Urinary bladder (tissue), 3 donors: ENCODE measurements at regions not wholly inside any gene's neighbourhood (a gene's known extent, or its start where the extent isn't known, plus 50 kb on each side); places are given as distances from the start of the nearest gene placed in this dataset.
"Not testable (repeated sequence)": the region's sequence is repeated elsewhere in the genome, so short reads cannot be mapped to it uniquely, and the experiment has no call there.

Experiments
- DNase-seq: peaks from one replicate; pipeline ENCODE4 v3.0.0-alpha.2; 2015; ENCODE audit errors: extremely low spot score
- H3K27ac ChIP-seq: one replicate; pipeline ENCODE4 v1.5.1; 2013; ENCODE audit warnings: low read depth, mild to moderate bottlenecking, moderate library complexity
- H3K36me3 ChIP-seq: one replicate; pipeline ENCODE4 v1.6.1; 2013; ENCODE audit warnings: mild to moderate bottlenecking, moderate library complexity; ENCODE audit not compliant: insufficient read depth
- H3K4me1 ChIP-seq: one replicate; pipeline ENCODE4 v1.6.1; 2013; ENCODE audit warnings: mild to moderate bottlenecking, moderate library complexity; ENCODE audit not compliant: insufficient read depth
- H3K4me3 ChIP-seq: one replicate; pipeline ENCODE4 v1.5.1; 2013; ENCODE audit warnings: low read depth, low read length
- WGBS: extraction: QIAGEN DNeasy Blood & Tissue Kit; methylation state at CpG from one replicate; pipeline ENCODE4 v1.1.7; 2013; 5-methylcytosine and 5-hydroxymethylcytosine counted together
- donor health status: healthy with polysubstance abuse.
- donor health status: healthy.

DNA sequence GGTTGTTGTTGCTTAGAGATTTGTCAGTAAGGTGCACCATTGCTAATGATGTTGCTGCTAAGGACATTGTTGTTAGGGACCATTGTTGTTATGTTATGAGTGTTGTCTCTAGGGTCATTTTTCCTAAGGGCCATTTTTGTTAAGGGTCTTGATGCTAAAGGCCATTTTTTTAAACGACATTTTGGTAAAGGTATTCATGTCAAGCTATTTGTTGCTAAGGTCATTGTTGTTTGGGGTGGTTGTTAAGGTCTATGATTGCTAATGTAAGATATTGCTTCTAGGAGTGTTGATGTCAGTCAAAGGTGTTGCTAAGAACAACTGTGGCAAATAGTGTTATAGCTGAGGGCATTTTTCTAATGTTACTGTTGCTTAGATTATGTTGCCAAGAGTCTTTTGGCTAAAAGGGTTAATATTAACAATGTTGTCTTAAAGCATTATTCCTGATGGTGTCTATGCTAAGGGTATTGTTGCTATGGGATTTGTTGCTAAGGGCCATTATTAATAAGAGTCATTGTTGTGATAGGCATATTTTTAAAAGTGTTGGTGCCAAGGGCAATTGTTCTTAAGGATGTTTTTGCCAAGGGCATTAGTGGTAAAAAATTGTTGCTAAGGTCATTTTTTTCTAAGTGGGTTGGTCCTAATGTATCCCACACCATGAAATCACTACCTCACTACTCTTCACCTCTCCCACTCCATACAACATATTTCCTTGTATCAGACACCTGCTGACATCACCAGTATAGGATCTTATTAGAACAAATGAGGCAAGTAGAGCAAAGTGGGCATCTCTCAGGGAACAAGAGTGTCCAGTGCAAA is 56.2 kb downstream of the SPATA31A6 start:
- not testable (repeated sequence) for H3K36me3 ChIP-seq, H3K4me1 ChIP-seq, H3K4me3 ChIP-seq, H3K27ac ChIP-seq, DNase-seq
- WGBS: 79% methylated on average over 1 of the region's 1 CpG

DNA sequence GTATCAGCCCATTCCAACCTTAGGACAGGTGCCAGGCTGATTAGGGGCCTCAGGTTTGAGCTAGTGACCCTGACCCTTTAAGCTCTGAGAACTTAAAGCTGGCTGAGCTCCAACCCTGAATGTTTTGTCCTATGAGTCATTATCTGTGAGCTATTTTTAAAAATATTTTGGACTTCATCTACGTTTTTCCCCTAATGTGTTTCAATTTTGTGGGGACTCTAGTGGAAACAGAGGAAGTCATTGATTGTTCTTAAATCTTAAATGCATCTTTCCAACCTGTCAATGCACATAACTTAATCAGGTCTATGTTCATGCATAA is 56.8 kb downstream of the SPATA31A6 start:
- H3K36me3 ChIP-seq, H3K4me3 ChIP-seq, H3K4me1 ChIP-seq, H3K27ac ChIP-seq, DNase-seq: not testable (repeated sequence)
- WGBS: 6% methylated on average over 1 of the region's 1 CpG

DNA sequence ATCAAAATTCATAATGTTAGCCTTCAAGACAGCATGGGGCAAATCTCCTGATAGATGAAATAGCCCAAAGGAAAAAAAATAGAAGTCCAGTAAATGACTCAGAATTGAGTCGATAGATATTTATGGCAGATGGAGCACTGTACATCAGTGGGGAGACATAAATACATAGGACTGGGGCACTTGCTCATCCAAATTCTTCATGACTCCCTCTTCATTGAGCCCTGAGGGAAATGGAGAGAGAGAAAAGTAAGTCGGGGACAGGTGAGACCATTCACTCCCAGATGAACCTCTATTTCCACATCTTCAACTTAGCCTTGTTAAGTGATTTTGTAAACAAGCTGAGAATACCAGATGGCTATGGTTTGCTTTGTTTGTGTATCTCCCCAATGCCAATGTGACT is 59.8 kb downstream of the SPATA31A6 start:
- 88% methylated on average over 2 of the region's 2 CpGs for WGBS
- not testable (repeated sequence) for H3K27ac ChIP-seq, DNase-seq, H3K36me3 ChIP-seq, H3K4me1 ChIP-seq, H3K4me3 ChIP-seq

DNA sequence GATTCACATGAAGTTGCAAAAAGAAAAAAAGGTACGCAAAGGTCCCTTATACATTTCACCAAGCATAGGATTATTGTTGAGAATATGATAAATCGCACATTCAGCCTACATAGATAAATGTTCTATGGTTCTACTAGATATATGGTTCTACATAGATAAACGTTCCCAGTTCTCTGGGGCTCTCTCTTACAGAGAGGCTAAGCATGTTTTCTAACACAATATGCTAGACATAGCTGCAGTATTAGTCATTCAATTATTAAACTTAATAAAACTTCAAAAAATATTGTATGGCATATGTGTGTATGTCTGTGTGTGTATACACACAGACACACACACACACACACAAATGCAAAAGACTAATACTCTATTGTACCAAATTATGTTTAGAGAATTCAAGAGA is 60.4 kb downstream of the SPATA31A6 start:
- H3K4me3 ChIP-seq, DNase-seq, H3K36me3 ChIP-seq, H3K27ac ChIP-seq, H3K4me1 ChIP-seq: not testable (repeated sequence)
- 78% methylated on average over 3 of the region's 3 CpGs for WGBS

DNA sequence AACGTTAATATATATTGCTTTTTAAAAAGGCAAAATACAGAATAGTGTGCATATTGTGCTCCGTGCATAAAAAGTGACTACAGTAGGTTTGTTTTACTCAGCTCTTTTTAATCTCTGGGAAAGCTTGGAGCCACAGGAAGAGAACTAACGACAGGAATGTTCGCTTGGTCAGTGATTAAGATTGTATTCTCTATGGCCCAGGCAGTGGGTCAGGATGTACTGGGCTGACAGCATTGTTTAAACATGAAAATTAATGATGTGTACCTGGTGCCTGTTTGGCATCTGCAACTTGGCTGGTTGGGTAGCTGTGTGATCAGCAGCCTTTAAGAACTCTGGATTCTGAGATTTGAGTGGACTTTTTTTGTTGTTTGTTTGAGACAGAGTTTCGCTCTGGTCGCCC is 85.3 kb downstream of the SPATA31A6 start:
- WGBS: 61% methylated on average over 6 of the region's 6 CpGs

DNA sequence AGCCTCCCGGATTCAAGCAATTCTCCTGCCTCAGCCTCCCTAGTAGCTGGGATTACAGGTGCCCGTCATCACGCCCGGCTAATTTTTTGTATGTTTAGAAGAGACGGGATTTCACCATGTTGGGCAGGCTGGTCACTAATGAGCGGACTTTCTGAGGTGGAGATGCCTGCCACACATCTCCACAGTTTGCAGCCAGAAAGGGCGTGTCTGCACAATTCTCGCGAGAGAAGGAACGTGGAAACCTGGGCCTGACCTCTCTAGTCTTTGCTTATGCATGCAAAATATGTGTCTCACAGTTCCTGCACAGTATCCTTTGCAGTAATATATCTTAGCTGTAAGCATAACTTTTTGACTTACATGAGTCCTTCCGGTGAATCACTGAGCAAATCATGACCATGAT is 85.7 kb downstream of the SPATA31A6 start:
- not testable (repeated sequence) for H3K4me3 ChIP-seq, H3K4me1 ChIP-seq, H3K27ac ChIP-seq, H3K36me3 ChIP-seq, DNase-seq
- 88% methylated on average over 11 of the region's 11 CpGs for WGBS

More for the DNA sequence above, 85.3 kb downstream of the SPATA31A6 start:
- not testable (repeated sequence) for H3K4me1 ChIP-seq, DNase-seq, H3K36me3 ChIP-seq, H3K4me3 ChIP-seq, H3K27ac ChIP-seq

DNA sequence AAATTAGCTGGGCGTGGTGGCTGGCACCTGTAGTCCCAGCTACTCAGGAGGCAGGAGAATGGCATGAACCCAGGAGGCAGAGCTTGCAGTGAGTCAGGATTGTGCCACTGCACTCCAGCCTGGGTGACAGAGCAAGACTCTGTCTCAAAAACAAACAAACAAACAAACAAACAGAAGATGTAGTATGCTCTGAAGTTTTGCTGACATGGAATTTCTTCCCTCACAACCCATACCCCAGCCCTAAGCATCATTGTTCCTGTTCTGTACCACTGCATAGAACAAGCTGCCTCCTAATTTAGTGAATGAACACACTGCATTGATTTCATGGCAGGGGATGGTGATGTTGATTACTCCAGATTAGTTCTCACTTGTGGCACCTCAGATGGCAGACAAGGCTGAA is 89.7 kb downstream of the SPATA31A6 start:
- not testable (repeated sequence) for DNase-seq, H3K4me3 ChIP-seq, H3K36me3 ChIP-seq, H3K4me1 ChIP-seq, H3K27ac ChIP-seq
- 94% methylated on average over 1 of the region's 1 CpG for WGBS

DNA sequence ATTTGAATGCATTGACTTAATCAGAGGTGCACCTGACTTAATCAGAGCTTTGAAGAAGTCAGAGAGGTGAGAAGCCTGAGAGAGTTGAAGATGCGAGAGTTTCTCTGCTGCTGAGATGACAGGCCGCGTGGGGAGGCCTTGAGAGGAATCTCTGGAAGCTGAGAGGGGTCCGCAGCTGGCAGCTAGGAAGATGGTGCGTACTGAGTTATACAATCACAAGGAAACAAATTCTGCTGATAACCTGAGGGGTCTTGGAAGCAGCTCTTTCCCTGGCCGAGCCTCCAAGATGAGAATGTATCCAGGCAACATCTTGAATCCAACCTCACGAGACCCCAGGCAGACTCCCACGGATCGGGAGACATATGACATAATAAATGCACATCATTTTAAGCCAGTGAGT is 91.7 kb downstream of the SPATA31A6 start:
- no peak overlapping the region for H3K4me3 ChIP-seq
- no peak overlapping the region for H3K27ac ChIP-seq
- no peaks in the 10 kb centered on the region for H3K4me1 ChIP-seq
- no peak for DNase-seq
- WGBS: 80% methylated on average over 9 of the region's 9 CpGs
- no peaks in the 10 kb centered on the region for H3K36me3 ChIP-seq

DNA sequence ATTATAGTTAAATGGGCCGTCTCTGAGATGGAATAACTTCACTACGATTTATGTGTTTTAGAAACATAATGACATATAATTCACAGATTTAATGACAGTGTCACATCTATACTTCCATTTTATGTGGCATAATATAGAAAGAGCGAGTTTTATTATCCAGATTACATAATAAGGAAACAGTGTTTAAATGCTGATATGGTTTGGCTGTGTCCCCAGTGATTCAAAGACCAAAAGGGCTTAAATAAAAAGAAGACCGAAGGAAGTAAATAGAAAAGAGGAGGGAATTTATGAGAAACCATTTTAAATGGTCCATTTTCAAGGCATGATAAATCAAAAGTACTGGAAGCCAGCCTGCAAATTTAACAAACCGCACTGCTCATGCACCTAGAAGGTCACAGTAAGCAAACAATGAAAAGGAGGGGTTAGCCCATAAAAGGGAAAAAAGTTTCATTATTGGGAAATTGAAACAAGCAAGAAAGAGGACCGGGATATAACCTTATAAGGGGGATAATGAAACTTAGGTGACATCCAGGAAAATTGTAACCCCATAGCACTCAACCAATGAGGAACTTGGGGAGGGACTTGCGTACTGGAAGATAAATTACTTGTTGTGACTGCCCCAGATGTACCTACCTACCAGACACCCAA is 99.2 kb downstream of the SPATA31A6 start:
- H3K36me3 ChIP-seq, H3K4me3 ChIP-seq, DNase-seq, H3K27ac ChIP-seq, H3K4me1 ChIP-seq: not testable (repeated sequence)
- WGBS: 58% methylated on average over 7 of the region's 7 CpGs

DNA sequence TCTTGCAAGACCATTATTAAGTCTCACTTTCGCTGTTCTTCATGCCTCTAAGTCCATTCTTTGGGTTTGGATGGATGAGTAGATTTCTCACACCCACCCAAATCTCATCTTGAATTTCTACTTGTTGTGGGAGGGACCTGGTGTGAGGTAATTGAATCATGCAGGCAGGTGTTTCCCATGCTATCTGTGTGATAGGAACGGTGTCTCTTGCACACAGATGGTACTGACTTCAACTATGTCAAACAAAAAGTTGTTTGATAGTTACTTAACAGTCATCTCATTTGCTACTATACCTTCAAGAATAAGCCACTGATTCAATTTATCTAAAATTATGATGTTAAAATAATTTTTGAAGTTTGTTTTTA is 99.7 kb downstream of the SPATA31A6 start:
- H3K27ac ChIP-seq, H3K4me1 ChIP-seq, H3K36me3 ChIP-seq, H3K4me3 ChIP-seq, DNase-seq: not testable (repeated sequence)
- WGBS: 85% methylated on average over 2 of the region's 2 CpGs

DNA sequence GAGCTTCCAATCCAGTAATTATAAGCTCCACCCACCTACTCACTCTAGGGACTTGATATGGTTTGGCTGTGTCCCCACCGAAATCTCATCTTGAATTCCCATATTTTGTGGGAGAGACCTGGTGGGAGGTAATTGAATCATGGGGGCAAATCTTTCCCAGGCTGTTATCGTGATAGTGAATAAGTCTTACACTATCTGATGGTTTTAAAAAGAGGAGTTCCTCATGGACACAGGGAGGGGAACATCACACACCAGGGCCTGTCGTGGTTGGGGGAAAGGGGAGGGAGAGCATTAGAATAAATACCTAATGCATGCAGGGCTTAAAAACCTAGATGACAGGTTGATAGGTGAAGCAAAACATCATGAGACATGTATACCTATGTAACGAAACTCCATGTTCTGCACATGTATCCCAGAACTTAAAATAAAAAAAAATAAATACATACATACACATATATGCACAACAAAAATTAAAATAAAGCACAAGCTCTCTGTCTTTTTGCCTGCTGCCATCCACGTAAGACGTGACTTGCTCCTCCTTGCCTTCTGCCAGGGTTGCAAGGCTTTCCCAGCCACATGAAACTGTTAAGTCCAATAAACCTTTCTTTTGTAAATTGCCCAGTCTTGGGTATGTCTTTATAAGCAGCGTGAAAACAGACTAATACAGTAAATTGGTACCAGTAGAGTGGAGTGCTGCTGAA is 102.8 kb downstream of the SPATA31A6 start:
- not testable (repeated sequence) for DNase-seq, H3K27ac ChIP-seq, H3K4me3 ChIP-seq, H3K4me1 ChIP-seq, H3K36me3 ChIP-seq
- 78% methylated on average over 7 of the region's 7 CpGs for WGBS

DNA sequence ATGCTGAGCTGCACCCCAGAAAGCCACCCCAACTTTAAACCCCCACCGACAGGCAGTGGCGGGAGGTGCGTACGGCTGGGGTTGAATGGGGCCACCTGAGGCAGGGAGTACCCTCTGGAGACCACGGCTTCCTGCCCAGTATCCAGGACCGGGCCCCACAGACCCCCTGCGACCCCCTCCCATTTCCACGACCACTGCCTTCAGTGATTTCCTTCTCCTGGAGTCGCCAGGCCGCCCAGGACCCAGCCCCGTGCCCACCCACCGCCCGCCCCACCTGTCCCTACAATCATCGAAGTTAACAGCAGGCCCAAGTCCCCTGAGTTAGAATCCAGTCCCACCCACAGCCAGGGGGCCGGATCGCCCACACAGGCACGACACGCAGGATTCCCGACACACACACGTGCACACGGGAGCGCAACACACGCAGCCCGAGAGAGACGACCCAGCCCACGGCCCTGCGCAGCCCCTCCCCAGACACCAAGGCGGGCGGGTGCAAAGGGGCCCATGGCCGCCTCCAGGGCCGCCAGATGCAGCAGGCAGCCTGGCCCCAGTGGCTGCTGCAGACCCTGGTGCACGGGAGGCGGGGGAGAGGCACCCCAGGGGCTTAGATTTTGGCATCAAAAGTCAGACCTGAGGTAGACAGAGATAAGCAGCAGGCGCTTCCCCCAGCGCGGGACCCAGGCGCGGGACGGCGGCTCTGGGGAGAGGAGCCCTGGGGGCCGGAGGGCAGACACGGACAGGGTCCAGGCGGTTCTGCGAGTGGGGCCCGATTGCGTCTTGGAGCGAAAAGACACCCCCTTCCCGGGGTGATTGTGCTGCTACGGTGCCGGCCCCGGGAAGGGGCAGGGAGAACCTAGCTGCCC is 104.8 kb downstream of the SPATA31A6 start:
- not testable (repeated sequence) for H3K27ac ChIP-seq, H3K4me3 ChIP-seq, H3K4me1 ChIP-seq, DNase-seq, H3K36me3 ChIP-seq
- WGBS: 80% methylated on average over 47 of the region's 51 CpGs

DNA sequence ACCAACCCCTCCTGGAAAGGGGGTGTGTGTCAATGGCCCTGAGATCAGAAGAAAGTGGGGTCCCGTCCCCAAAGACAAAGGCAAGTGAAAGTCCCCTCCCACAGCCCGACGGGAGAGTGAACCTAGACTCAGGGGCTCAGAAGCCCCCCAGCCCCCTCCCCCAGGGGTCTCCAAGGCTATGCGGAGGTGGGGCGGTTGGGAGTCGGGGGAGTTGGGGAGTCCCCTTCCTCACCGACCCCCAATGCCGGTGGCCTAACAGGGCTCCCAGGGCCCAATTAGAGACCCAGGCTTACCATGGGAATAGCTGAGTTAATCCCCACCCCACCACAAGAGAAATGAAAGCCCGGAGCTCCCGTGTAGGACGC is 105.4 kb downstream of the SPATA31A6 start:
- H3K27ac ChIP-seq, H3K4me3 ChIP-seq, H3K36me3 ChIP-seq, DNase-seq, H3K4me1 ChIP-seq: not testable (repeated sequence)
- 80% methylated on average over 8 of the region's 11 CpGs for WGBS
